ENCODE measurements at regions not wholly inside any gene's neighbourhood (a gene's known extent, or its start where the extent isn't known, plus 50 kb on each side); places are given as distances from the start of the nearest gene placed in this dataset.

DNA sequence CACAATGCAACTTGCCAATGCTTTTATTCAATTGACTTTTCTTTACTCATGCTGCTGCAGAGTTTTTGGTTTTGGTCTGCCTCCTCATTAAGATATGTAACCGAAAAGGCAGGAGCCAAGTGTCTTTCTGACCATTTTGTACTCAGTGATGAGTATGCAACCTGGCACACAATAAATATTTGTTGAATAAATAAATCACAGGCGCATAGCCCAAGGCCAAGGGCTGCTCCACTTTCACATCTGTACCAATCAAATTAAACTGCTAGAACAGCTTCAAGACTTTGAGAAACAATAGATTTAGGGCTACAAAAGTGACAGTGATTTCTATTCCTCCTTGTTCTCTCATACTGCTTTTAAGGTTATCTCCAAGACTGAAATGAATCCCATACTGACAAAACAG lies 828.2 kb downstream of the RNF144A start:
- Histone ChIP-seq H3K4me3 (no peak overlapping the region), H3K9me3 (replicated peaks in 1 of 3) (no peaks in the 10 kb centered on the region), H3K4me1 (replicated peaks in 1 of 2) (no peaks in the 10 kb centered on the region), H3K36me3 (replicated peaks in 1 of 2) (no peaks in the 10 kb centered on the region), H3K27ac (no peak overlapping the region), H3K27me3 (no peaks in the 10 kb centered on the region)
- DNase-seq = peak in 5 of 7 donors; percentile 17 to 59 (median 32)
- intact Hi-C loops (cut with DNase I) = no loop called here
- TF ChIP-seq POLR2A (IDR thresholded peaks at IDR 0.05) = no peak
- TF ChIP-seq, protein P1, sequence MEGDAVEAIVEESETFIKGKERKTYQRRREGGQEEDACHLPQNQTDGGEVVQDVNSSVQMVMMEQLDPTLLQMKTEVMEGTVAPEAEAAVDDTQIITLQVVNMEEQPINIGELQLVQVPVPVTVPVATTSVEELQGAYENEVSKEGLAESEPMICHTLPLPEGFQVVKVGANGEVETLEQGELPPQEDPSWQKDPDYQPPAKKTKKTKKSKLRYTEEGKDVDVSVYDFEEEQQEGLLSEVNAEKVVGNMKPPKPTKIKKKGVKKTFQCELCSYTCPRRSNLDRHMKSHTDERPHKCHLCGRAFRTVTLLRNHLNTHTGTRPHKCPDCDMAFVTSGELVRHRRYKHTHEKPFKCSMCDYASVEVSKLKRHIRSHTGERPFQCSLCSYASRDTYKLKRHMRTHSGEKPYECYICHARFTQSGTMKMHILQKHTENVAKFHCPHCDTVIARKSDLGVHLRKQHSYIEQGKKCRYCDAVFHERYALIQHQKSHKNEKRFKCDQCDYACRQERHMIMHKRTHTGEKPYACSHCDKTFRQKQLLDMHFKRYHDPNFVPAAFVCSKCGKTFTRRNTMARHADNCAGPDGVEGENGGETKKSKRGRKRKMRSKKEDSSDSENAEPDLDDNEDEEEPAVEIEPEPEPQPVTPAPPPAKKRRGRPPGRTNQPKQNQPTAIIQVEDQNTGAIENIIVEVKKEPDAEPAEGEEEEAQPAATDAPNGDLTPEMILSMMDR (IDR thresholded peaks at IDR 0.05) = no peak
- 39 to 51% (median 45%) methylated on average over 2 of the region's 2 CpGs for WGBS, 4 donors

DNA sequence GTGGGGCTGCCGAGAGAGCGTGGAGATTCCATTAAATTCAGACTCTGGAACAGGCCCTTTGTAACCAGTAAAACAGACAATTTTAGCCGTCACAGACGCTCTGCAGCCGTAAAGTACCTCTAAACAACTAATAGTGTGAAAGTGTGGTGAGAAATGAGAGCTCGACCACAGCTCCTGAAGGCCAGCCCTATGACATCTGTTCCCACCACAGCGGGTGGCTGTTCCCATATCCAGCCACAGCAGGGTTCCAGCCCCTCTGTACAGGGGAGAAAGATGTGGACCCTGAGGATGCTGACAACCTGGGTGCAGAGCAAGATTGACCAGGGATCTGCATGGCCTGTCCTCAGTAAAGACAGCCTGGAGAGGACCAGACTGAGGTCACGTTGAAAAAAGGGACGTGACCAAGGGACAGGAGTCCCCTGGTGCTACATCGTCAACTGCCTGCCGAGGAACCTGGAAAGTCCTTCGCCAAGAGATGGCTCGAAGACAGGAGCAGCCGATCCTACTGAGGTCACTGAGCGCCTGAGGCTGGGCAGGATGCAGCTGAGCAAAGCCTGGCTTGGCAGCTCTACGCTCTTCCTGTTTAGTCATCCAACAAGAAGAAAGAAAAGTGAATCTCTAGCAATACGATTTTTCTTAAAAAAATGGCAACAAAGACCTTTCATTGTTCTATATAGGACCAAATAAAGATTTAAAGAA lies 831.7 kb downstream of the RNF144A start:
- WGBS, 4 donors = 83 to 84% (median 84%) methylated on average over 16 to 17 of the region's 17 CpGs
- TF ChIP-seq, protein P1 (IDR thresholded peaks at IDR 0.05) = no peak
- intact Hi-C loops (cut with DNase I) = no loop called here
- no peak for DNase-seq
- H3K4me1 ChIP-seq (replicated peaks in 1 of 2) = no peaks in the 10 kb centered on the region
- peaks cover 0 to under 1% (median 0%) of the 10 kb centered on the region in 3 donors for H3K9me3 ChIP-seq (replicated peaks in 1 of 3)
- H3K4me3 ChIP-seq = no peak overlapping the region
- H3K36me3 ChIP-seq (replicated peaks in 1 of 2) = no peaks in the 10 kb centered on the region
- H3K27ac ChIP-seq = no peak overlapping the region
- H3K27me3 ChIP-seq = no peaks in the 10 kb centered on the region

DNA sequence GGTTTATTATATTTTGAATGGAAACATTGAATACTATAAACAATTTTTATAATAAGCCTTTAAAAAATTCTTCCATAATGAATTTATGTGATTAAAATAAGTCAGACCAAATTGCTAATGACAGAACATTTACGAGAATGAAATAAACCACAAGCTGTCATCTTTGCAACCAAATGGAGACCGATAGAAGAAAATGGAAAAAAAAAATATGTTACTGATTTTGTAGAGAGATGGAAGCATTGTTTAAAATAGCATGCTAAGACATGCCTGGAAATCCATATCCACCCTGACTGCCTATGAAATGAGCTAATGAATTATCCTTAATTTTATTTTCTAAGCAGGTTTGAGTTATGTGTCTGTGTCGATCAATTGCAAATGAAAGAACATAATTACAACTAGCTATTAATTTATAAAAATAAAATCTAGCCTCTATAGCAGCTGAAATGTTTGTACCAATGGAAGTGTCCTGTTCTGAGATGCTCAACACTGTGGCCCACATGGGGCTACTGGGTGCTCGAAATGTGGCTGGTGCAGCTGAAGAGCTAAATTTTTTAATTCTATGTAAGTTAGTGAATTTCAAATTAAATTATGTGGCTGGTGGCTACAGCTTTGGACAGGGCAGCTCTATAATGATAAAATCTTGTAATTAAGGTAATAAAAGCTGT lies 832.8 kb downstream of the RNF144A start:
- no peak for DNase-seq
- H3K4me3 ChIP-seq = no peak overlapping the region
- intact Hi-C loops (cut with DNase I) = no loop called here

DNA sequence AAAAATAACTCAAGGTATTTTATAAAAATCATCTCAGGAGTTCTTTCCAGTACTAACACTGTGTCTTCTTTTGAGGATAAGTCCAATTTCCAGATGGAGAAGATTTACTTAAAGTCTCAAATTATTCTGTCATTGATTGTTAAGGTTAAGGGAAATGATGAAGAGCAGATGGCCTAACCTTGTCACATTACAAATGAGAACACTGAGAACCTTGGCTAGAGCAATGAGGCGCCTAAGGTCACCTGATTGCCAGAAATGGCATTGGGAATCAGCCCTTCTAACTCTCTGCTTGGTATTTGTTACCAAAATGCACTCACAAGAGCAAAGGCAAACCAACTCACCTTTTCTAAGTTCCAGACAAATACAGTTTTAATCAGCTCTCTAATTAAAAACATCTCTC lies 835.1 kb downstream of the RNF144A start:
- TF ChIP-seq POLR2A (IDR thresholded peaks at IDR 0.05) = no peak
- TF ChIP-seq, protein P1 (IDR thresholded peaks at IDR 0.05) = no peak
- Histone ChIP-seq H3K36me3 (replicated peaks in 1 of 2) (no peaks in the 10 kb centered on the region), H3K4me3 (no peak overlapping the region), H3K9me3 (replicated peaks in 1 of 3) (peaks cover 0 to 3% (median 0%) of the 10 kb centered on the region in 3 donors), H3K4me1 (replicated peaks in 1 of 2) (no peaks in the 10 kb centered on the region), H3K27me3 (no peaks in the 10 kb centered on the region), H3K27ac (no peak overlapping the region)
- intact Hi-C loops (cut with DNase I) = no loop called here
- 75 to 92% (median 90%) methylated on average over 1 of the region's 1 CpG for WGBS, 4 donors
- peak in 1 of 7 donors; percentile 57 for DNase-seq

More for the DNA sequence above, 832.8 kb downstream of the RNF144A start:
- TF ChIP-seq, protein P1 (IDR thresholded peaks at IDR 0.05) = no peak
- TF ChIP-seq POLR2A (IDR thresholded peaks at IDR 0.05) = no peak
- peaks cover 0 to 3% (median 0%) of the 10 kb centered on the region in 3 donors for H3K9me3 ChIP-seq (replicated peaks in 1 of 3)
- H3K4me1 ChIP-seq (replicated peaks in 1 of 2) = no peaks in the 10 kb centered on the region
- H3K27ac ChIP-seq = no peak overlapping the region
- no peaks in the 10 kb centered on the region for H3K36me3 ChIP-seq (replicated peaks in 1 of 2)
- H3K27me3 ChIP-seq = no peaks in the 10 kb centered on the region
- WGBS, 4 donors = 84 to 93% (median 88%) methylated on average over 4 of the region's 4 CpGs

All from adrenal gland (tissue), 9 donors.